GM11168 (cell line): ENCODE measurements at regions not wholly inside any gene's neighbourhood (a gene's known extent, or its start where the extent isn't known, plus 50 kb on each side); places are given as distances from the start of the nearest gene placed in this dataset.
"Not testable (repeated sequence)": the region's sequence is repeated elsewhere in the genome, so short reads cannot be mapped to it uniquely, and the experiment has no call there.

ENCODE experiments used
- in situ Hi-C: fragments of 300-500 bp; cut with MboI; formaldehyde crosslinking; loops from one replicate; pipeline ENCODE4 v1.12.0; 2022; ENCODE audit warnings: low sequenced_read_pairs; ENCODE audit not compliant: unreplicated experiment

DNA sequence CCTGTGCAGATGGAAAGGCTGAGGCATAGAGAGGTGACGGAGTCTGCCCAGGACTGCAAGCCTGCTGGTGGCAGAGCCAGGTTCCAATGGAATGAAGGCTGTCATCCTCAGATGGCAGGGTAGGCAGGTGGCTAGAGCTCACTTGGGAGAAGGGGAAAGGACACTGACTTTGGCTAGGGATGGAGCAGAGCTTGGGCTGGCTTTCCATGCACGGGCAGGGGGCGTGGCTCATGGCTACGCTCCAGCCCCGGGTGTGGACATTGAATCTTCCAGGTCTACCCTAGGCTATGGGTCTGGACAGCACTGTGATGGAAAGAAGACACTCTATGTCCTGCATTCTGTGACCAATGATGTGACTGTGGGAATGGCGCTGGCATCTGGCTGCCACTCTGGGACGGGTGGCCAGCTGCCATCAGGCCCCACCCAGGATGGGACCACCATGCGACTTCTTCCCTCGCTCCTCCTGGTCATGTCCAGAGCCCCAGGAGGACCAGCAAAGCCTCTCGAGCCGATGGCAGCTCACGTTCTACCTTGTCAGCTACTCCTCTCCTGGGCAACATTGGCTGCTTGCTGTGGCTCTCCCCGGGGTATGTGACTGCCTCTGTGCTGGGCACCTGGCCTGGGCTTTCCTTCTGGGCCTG is 398.7 kb downstream of the TMEM121 start:
- in situ Hi-C loops, result loop anchor here (25.0 kb wide), 1 partner anchor 238 kb away; no protein-coding TSS in a partner anchor

DNA sequence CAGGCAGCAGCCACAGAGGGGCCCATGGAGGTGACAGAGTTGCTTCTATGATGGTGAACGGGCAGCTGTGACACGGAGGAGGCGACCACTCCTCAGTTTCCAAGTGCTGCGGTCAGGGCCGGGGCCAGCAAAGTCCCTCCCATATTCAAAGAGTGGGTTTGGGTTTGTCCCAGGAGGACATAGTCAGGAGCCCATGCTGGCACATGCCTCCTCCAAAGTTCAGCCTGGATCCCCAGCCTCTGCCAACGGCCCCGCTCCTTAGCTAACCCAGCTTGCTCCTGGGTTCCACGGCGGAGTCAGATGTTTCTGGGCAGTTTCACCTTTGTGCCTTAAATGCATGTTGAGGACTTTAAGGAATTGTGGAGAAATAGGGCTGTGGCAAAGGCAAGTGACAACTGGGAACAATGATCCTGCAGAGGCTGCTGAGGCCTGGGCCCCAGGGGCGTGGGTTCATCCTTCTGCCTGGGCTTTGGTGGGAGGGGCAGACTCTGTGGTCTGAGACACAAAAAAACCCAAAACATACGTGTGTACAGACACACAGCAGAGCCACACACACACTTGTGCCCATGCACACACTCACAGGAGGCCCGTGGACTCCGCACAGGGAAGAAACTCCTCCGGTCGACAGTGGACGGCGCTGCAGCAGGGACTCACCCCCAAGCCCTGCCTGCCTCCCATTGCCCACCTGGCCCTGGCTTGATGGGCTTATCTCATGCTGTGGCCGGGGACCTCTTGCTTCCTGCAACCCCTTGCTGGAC is 399.4 kb downstream of the TMEM121 start:
- in situ Hi-C loops, result no loop called here

DNA sequence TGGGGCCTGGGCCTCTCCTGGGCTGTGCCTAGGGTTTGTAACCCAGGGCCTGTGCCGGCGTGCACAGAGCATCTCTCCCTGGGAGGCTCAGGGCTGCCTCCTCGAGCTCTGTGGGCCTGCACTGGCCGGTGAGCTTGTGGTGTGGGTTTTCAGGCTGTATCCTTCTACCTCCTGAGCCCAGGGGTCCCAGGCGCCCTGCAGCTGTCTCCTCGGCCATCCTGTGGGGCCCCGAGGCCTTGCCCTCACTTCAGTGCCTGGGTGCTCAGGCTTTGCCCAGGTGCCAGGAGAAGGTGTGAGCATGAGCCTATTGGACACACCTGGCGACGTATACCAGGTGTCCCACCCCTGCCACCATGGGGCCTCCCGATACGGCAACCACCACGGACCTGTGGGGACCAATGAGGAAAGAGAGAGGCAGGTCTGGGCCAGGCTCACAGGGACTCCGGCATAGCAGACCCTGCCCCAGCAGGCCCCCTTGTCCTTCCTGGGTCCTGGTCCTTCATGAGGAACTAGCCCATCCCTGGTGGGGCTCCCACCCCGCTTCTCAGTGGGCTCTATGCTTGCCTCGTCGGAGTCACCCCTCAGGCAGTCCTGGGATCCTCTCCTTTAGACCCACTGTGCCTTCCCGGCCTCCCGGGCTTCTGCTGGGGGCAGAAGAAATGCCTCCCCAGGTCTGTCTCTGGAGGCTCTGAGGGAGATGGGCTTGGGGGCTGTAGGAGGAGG is 400.2 kb downstream of the TMEM121 start:
- in situ Hi-C loops, result no loop called here

DNA sequence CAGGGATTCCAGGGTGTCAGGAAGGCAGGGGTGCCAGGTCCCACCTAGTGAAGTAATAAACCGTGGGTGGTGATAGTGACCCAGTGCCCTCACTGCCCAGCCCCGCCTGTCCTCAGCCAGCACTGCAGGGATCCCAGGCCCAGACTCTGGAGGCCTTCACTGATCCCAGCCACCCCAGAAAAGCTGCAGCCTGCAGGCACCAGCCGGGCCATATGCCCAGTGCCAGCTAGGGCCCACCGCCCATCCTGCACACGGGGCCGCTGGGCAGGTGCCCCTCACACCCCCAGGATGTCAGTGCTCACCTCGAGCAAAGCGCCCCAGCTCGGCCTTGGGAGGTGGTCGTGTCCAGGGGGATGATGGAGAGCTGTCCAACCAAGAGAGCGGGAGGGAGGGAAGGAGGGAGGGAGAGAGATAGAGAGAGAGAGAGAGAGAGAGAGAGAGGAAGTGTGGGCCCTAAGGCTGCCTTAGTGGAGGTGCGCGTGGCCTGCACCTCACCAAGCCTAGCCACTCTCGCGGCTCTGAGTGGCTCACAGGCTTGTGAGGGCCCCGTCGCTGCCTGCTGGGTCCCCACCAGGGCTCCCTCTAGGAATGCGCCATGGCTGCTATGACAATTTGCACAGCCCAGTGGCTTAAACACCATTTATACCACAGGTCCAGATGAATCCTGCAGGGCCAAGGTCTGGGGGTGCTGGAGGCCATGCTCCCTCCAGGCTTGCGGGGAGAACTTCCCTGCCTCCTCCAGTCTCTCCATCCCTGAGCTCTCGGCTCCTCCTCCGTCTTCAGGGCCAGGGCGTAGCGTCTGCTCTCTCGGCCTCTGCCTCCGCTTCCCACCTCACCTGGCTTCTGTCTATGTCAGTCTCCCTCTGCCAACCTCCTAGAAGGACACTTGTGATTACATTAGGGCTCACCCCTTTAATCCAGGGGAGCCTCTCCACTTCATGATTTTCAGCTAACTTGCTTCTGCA is 401.0 kb downstream of the TMEM121 start:
- in situ Hi-C loops, result no loop called here

DNA sequence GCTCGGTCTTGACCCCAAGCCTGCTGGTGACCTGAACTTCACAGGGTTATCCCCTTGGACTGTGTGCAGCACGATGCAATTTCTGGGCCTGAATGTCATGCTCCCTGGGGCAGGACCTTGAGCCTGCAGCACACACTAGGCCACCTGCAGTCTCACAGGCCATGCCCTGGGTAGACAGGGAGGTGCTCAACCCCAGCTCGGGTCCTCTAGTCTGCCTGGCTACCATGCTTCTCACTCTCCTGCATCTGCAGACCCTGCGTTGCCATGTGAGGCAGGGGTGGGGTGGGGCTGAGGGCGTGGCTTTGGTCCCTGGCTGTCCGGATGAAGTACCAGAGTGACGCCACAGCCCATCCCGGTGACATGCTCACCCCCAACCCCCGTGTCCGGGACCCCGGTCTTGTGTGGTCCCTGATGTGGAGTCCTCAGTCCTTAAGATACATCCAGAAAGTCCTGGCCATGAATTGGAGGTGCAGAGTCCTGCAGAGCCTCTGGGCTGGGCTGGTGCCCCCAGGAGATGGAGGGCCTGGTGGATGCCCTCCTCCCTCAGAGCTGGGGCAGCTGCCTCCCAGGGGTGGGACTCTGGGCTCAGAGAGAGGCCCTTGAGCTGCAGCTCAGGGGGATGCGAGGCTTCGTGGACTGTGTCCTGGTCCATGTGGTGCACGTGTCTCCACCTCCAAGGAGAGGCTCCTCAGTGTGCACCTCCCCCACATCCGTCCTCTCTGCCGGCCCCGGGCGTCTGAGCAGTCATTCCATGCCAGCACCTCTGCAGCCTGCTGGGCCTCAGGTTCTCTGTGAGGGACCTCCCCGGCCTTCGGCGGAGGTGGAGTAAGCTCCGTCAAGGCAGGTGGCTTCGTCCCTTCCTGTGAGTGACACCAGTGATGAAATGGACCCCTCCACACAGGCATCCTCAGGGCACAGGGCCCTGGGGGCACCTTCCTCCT is 402.1 kb downstream of the TMEM121 start:
- in situ Hi-C loops, result not testable (repeated sequence)

DNA sequence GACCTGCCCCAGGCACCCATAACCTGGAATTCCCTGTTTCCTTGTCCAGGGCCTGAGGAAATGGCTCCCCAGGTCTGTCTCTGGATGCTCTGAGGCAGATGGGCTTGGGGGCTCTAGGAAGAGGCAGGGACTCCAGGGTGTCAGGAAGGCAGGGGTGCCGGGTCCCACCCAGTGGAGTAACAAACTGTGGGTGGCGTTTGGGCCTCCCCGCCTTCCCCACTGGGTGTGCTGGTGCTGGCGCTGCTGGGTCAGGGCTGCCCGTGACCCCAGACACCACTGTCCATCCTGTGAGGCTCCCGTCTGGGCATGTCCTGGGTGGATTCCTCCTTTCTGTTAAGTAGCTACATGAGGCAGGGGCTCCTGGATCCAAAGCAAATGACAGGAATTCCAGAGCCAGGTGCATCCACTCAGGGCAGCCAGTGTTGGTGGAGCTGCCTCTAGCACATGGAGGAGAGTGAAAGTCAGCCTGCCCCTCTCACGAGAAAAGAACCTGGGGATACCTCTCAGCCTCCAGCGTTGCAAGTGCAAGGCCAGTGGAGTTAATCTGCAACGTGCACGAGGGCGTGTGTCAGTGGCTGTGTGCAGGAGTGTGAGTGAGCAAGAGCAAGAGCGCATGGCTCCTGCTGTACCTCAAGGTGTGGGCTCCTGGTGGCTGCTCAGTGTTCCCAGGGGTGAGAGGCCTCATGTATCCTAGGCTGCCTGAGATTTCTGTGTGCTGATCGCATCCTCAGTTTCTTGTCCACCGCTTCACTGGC is 403.1 kb downstream of the TMEM121 start:
- in situ Hi-C loops, result loop anchor here (10.0 kb wide), 1 partner anchor 55 kb away; no protein-coding TSS in a partner anchor

DNA sequence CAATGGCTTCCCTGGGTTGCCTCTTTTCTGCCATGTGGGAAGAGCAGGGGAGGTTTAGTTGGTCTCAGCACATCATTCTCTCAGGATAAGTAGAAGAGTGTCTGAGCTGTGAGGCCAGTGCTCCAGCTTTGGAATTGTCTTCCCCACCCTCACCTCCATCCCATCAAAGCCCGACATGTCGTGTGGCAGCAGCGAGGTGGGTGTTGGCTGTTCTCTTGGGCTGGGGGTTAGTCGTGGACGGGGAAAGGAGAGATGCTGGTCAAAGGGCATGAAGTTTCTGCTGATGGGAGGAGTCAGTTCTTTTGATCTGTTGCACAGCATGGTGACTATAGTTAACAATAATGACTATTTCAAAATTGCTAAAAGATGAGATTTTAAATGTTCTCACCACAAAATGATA is 404.2 kb downstream of the TMEM121 start:
- in situ Hi-C loops, result loop anchor here (10.0 kb wide), 1 partner anchor 54 kb away; no protein-coding TSS in a partner anchor

DNA sequence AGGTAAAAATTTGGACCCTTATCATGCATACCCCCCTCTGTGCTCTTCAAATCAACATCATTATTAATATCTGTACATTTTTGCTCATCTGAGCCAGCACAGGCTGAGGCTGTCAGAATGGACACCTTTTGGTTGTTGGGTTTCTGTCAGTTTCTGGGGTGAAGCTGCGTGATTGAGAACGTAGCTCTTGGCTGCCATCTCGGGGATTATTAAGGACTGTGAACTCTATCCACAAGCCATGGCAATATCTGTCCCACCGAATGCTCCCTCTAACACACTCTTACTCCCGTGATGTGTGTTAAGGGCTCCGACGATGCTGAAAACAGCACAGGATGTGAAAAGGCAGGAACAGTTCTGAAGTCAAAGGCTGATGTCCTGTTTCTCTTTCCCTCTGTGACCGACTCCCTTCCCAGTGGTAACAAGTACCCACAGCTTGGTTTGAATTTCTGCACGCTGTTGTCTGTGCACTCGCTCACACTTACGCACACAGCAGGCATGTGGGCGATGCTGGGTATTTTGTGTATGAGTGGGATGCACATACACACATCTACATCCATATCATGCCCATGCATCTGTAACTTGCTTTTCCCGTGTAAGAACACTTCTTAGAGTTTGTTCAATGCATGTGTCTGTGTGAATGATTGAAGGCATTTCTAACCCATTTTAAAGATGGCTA is 405.6 kb downstream of the TMEM121 start:
- in situ Hi-C loops, result loop anchor here (10.0 kb wide), 1 partner anchor 53 kb away; no protein-coding TSS in a partner anchor

DNA sequence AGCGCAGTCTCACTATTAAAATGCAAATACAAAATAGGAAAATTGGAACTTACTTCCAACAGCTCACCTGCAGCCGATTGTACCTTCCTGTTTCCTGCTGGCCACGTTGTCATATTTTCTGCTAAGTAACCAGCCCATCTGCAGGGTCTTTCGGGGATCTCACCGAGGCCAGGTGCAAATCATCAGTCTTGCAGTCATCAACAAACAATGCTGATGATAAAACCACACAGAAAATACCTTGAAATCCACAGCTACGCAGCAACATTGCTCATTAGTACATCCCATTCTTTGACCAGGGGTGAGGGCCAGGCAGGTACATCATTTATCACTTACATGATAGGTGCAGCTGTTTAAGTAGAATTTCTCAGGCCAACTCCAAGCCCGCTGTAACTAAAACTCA is 406.9 kb downstream of the TMEM121 start:
- in situ Hi-C loops, result loop anchor here (10.0 kb wide), 1 partner anchor 52 kb away; no protein-coding TSS in a partner anchor

DNA sequence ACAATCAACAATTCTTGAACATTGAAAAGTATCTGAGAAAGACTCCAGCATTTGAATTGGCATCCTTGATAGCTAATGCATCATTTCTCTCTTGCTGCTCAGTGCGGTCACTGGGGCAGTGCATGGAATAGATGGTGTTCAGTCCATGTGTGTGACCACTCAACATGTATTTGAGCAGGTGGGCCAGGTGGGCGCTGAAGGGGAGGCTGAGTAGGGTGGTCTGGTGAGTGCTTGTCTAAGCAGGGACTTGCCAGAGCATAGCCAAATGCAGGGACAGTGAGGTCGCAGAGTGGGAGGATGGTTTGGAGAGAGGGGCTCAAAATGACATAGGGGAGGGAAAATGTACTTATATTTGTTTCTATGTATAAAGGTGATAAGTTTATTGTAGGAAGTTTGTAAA is 409.0 kb downstream of the TMEM121 start:
- in situ Hi-C loops, result loop anchor here (10.0 kb wide), 1 partner anchor 49 kb away; no protein-coding TSS in a partner anchor

DNA sequence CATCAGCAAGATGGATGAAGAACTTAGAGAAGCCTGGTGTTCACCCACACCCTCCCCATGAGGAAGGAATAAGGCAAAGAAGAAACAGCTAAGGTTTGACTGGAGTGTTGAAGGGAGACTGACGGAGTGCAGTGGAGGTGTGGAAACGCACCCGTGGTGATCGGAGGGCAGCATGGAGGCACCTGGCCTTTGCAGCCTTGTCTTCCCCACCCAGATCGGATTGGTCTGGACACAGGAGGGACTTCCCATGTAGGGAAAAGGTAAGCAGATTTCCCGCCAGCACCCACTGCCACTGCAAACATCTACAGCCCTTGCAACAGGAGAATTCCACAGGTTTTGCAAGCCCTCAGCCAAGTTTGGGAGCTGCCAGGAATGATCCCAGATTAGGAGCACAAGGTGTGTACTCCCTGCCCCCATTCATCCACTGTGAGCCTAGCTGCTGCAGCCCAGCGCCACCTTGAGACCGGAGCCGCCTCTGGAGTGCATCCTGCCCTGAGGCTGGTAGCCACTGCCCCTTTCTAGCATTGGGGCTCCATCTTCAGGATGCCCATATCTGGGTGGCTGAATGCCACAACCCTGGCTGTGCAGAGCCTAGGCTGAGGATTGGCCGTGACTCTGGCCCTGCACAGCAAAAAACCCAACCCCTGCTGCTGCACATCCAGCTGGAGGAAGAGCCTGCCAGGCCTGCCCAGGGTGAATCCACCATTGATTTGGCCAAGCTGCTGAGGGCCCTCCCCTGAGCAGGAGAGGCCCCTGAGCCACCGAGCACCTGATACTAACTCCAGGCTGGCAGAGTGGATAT is 411.1 kb downstream of the TMEM121 start:
- in situ Hi-C loops, result loop anchor here (10.0 kb wide), 1 partner anchor 47 kb away; no protein-coding TSS in a partner anchor

DNA sequence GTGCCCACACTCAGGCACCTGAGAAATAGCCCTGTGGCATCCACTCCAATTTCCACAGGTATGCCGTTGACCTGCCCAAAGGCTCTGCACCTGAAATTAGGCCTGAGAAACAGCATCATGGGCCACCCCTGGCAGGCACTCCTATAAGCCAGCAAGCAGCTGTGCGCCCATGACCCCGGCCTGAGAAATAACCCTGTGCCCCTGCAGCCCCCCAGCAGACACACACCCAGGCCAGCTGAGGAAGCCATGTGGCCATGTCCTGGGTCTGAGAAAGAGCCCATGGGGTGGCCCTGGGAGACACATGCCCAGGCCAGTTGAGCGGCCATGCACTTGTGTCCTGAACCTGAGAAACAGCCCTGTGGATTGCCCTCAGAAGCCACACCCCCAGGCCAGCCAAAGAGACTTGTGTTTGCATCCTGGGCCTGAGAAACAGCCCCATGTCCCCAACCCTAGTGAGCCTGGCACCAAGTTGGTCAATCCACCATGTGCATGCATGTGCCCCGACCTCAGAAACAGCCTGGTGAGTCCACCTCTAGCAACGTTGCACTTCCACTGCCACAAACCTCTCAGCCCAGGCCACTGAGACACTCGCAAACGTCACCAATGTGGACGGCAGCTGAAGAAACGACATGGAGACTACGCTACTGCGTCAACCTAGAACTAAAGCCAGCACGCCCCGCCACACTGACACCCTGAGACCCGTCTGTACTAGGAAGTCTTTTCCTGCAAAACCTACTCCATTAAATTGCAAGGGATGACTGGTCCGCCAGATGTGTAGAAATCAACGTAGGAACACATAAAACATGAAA is 411.9 kb downstream of the TMEM121 start:
- in situ Hi-C loops, result loop anchor here (10.0 kb wide), 1 partner anchor 47 kb away; no protein-coding TSS in a partner anchor

DNA sequence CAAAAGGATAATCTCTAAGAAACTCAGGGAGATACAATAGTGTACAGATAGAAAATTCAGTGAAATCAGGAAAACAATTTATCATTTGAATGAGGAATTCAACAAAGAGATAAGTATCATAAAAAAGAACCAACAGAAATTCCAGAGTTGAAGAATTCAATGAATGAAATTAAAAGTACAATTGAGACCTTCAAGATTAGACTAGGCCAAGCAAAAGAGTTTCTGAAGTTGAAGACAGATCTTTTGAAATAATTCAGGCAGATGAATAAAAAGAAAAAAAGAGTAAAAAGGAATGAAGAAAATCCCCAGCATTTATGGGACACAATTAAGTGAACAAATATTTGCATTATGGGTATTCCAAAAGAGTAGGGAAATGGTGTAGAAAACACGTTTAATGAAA is 412.6 kb downstream of the TMEM121 start:
- in situ Hi-C loops, result loop anchor here (10.0 kb wide), 1 partner anchor 46 kb away; no protein-coding TSS in a partner anchor

DNA sequence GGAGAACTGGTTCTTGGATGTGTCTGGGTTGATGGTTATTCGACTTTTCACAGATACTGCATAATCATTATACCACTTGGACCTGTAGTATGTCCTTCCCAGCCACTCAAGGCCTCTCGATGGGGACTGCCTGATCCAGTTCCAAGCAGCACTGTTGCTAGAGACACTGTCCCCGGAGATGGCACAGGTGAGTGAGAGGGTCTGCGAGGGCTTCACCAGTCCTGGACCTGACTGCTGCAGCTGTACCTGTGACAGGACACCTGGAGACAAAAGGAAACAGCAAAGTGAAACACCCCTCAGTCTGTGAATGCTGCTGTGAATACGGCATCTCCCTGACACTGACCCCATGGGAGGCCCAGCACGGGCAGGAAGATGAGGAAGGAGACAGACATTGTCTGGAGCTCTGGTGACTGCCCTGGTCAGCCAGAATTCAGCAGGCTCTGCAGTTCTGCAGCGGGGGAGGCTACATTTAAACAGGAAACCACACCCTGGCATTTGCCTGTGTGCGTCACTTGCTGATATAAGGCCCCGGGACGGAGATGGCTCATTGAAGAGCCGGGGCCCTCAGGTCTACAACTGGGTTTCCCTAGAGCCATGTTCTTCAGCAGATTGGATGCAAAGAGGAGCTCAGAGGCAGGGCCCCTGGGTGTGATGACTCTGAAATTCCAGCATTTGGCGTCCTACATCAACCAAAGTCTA is 413.6 kb downstream of the TMEM121 start:
- in situ Hi-C loops, result loop anchor here (10.0 kb wide), 1 partner anchor 45 kb away; no protein-coding TSS in a partner anchor
